HEK293 (cell line): ENCODE measurements at regions not wholly inside any gene's neighbourhood (a gene's known extent, or its start where the extent isn't known, plus 50 kb on each side); places are given as distances from the start of the nearest gene placed in this dataset.
A peak's percentile ranks its signal among the peaks of the same experiment; 100 is the strongest.

Experiments
- CTCF ChIA-PET: fragments of 350-600 bp; formaldehyde crosslinking; extraction: SDS; loops from one replicate; lab custom pipeline; 2021; ENCODE audit warnings: antibody characterized with exemption; lab: Yijun Ruan, JAX
- POLR2A ChIA-PET: fragments of 300-600 bp; formaldehyde crosslinking; extraction: SDS; loops from one replicate; lab custom pipeline; 2020; ENCODE audit warnings: antibody characterized with exemption, inconsistent platforms; lab: Yijun Ruan, JAX
- H3K27ac ChIP-seq: fragments of 200-500 bp; sonication (Bioruptor generic); 2 replicates; pipeline ENCODE4 v1.5.1; 2014; ENCODE audit warnings: low read depth, low read length, control low read depth, inconsistent platforms; ENCODE audit errors: extremely low read depth
- H3K36me3 ChIP-seq, 2 experiments: fragments of 200-500 bp in 1 of 2; sonication (Bioruptor generic) in 1 of 2; 1 replicate in 1 of 2; 2 replicates in 1 of 2; pipeline ENCODE4 v1.5.1; 2014 to 2017; ENCODE audit warnings: inconsistent platforms in 2 of 2, low read length in 2 of 2; ENCODE audit not compliant: control insufficient read depth in 2 of 2, insufficient read depth in 1 of 2
- H3K4me1 ChIP-seq: fragments of 200-500 bp; sonication (Bioruptor generic); 2 replicates; pipeline ENCODE4 v1.5.1; 2014; ENCODE audit warnings: mild to moderate bottlenecking, low read length, inconsistent platforms; ENCODE audit not compliant: control insufficient read depth, insufficient read depth
- H3K4me3 ChIP-seq: 2 replicates; pipeline ENCODE4 v1.5.1; 2011; ENCODE audit warnings: low read depth, mild to moderate bottlenecking, control low read depth, low read length, moderate library complexity
- H3K9me3 ChIP-seq: fragments of 200-500 bp; sonication (Bioruptor generic); 2 replicates; pipeline ENCODE4 v1.5.1; 2014; ENCODE audit warnings: low read depth, low read length, inconsistent platforms; ENCODE audit not compliant: control insufficient read depth, insufficient read depth
- KLF7 ChIP-seq: fragments of 450-650 bp; formaldehyde crosslinking; IDR thresholded peaks from 2 replicates; pipeline ENCODE4 v1.5.1; 2016; ENCODE audit warnings: missing biosample characterization, missing genetic modification characterization, borderline replicate concordance
- SETDB1 ChIP-seq: IDR thresholded peaks from one replicate; pipeline ENCODE4 v1.6.1; 2017; ENCODE audit warnings: mild to moderate bottlenecking, low read length, moderate library complexity, mixed read lengths; ENCODE audit not compliant: insufficient read length
- ZNF169 ChIP-seq: fragments of 450-650 bp; formaldehyde crosslinking; IDR thresholded peaks from 2 replicates; pipeline ENCODE4 v1.5.1; 2016; ENCODE audit warnings: missing biosample characterization, missing genetic modification characterization
- ZNF174 ChIP-seq: fragments of 450-650 bp; formaldehyde crosslinking; IDR thresholded peaks from 2 replicates; pipeline ENCODE4 v1.5.0; 2017; ENCODE audit warnings: missing biosample characterization, mild to moderate bottlenecking, missing genetic modification characterization
- ZNF239 ChIP-seq: fragments of 450-650 bp; formaldehyde crosslinking; IDR thresholded peaks from 2 replicates; pipeline ENCODE4 v1.5.1; 2016; ENCODE audit warnings: missing biosample characterization, missing genetic modification characterization
- ZNF274 ChIP-seq, 2 experiments: fragments of 200-500 bp in 1 of 2; fragments of 450-650 bp in 1 of 2; sonication (Bioruptor generic) in 1 of 2; formaldehyde crosslinking in 1 of 2; IDR thresholded peaks; 2 replicates each; pipeline versions ENCODE4 v1.5.1 to v1.6.1; 2014 to 2016; ENCODE audit warnings: borderline replicate concordance in 1 of 2, inconsistent platforms in 1 of 2, low read length in 1 of 2, missing biosample characterization in 1 of 2, missing genetic modification characterization in 1 of 2
- ZNF404 ChIP-seq: fragments of 450-650 bp; formaldehyde crosslinking; IDR thresholded peaks from 2 replicates; pipeline ENCODE4 v1.5.1; 2017; ENCODE audit warnings: missing biosample characterization, missing genetic modification characterization
- ZNF473 ChIP-seq: fragments of 450-650 bp; formaldehyde crosslinking; IDR thresholded peaks from 2 replicates; pipeline ENCODE4 v1.5.1; 2017; ENCODE audit warnings: missing biosample characterization, missing genetic modification characterization
- ZNF785 ChIP-seq: fragments of 450-650 bp; formaldehyde crosslinking; IDR thresholded peaks from 2 replicates; pipeline ENCODE4 v1.5.1; 2016; ENCODE audit warnings: missing biosample characterization, missing genetic modification characterization
- ZSCAN16 ChIP-seq: fragments of 450-650 bp; formaldehyde crosslinking; IDR thresholded peaks from 2 replicates; pipeline ENCODE4 v1.5.1; 2016; ENCODE audit warnings: missing biosample characterization, missing genetic modification characterization
- TF ChIP-seq, protein P1 (sequence below): fragments of 450-650 bp; formaldehyde crosslinking; IDR thresholded peaks from 2 replicates; pipeline ENCODE4 v1.5.1; 2016; ENCODE audit warnings: missing biosample characterization, missing genetic modification characterization
- TF ChIP-seq, protein P2 (sequence below): fragments of 450-650 bp; formaldehyde crosslinking; optimal IDR thresholded peaks from 2 replicates; pipeline ENCODE3; 2016; ENCODE audit warnings: missing biosample characterization, mild to moderate bottlenecking, missing genetic modification characterization
- TF ChIP-seq, protein P3 (sequence below): fragments of 450-650 bp; formaldehyde crosslinking; IDR thresholded peaks from 2 replicates; pipeline ENCODE4 v1.5.1; 2016; ENCODE audit warnings: missing biosample characterization, missing genetic modification characterization
- TF ChIP-seq, protein P4 (sequence below): fragments of 450-650 bp; formaldehyde crosslinking; IDR thresholded peaks from 2 replicates; pipeline ENCODE4 v1.5.1; 2016; ENCODE audit warnings: missing biosample characterization, missing genetic modification characterization, low read depth
- TF ChIP-seq, protein P5 (sequence below): fragments of 450-650 bp; formaldehyde crosslinking; IDR thresholded peaks from 2 replicates; pipeline ENCODE4; 2016; ENCODE audit warnings: missing biosample characterization, missing genetic modification characterization
- TF ChIP-seq, protein P6 (sequence below): fragments of 450-650 bp; formaldehyde crosslinking; IDR thresholded peaks from 2 replicates; pipeline ENCODE4 v1.5.1; 2017; ENCODE audit warnings: missing biosample characterization, missing genetic modification characterization
- TF ChIP-seq, protein P7 (sequence below): fragments of 450-650 bp; formaldehyde crosslinking; IDR thresholded peaks from 2 replicates; pipeline ENCODE4 v1.5.1; 2016; ENCODE audit warnings: missing biosample characterization, missing genetic modification characterization
- TF ChIP-seq, protein P8 (sequence below): fragments of 450-650 bp; formaldehyde crosslinking; IDR thresholded peaks from 2 replicates; pipeline ENCODE4 v1.5.1; 2016; ENCODE audit warnings: missing biosample characterization, missing genetic modification characterization

DNA sequence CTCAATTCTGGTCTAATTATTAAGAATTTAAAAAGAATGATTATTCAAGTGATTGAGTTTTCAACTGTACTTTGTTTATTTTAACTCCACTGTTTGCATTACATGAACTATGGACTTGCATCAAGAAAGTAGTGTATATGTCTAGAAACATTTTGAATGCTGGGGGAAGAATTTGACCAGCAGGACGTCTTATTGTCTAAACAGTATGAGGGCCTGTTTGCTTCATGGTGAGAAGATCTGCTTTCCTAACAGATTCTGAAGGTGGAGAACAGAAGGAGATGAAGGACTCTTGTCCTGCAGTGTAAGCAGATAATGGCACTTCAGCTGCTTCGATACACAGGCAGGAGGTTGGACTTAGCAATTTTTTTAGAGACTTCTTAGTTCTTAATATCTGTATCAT, 176.0 kb downstream of the DACT1 start (continued):
- TF ChIP-seq ZNF239 (tag by site-specific recombination): no peak

DNA sequence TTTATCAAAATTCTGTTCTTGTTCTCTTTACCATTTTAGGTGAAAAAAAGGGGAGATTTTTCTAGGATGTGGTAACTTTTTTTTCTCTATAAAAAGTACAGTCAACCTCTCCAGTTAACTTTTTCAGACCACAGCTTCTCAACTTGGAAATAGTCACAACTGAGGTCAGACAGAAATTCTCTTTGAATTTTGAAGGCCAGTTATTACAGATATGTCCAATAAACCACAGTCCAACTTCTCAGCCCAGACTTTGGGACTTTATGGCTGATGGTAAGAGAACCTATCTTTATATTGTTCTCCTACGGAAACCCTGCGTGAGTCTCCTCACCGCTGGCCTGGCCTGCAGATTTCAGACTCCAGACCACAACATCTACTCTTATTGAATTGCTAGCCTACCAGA, 176.7 kb downstream of the DACT1 start:
- H3K9me3 ChIP-seq: no peaks in the 10 kb centered on the region
- no peak overlapping the region for H3K27ac ChIP-seq
- CTCF ChIA-PET: interaction anchor here (0.9 kb wide), 1 partner anchor 177 kb away, joined by 3 read pairs; the partner anchor contains the start of gene DACT1
- no peak overlapping the region for H3K4me3 ChIP-seq
- POLR2A ChIA-PET: no interaction called here
- TF ChIP-seq, protein P1, sequence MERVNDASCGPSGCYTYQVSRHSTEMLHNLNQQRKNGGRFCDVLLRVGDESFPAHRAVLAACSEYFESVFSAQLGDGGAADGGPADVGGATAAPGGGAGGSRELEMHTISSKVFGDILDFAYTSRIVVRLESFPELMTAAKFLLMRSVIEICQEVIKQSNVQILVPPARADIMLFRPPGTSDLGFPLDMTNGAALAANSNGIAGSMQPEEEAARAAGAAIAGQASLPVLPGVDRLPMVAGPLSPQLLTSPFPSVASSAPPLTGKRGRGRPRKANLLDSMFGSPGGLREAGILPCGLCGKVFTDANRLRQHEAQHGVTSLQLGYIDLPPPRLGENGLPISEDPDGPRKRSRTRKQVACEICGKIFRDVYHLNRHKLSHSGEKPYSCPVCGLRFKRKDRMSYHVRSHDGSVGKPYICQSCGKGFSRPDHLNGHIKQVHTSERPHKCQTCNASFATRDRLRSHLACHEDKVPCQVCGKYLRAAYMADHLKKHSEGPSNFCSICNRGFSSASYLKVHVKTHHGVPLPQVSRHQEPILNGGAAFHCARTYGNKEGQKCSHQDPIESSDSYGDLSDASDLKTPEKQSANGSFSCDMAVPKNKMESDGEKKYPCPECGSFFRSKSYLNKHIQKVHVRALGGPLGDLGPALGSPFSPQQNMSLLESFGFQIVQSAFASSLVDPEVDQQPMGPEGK (tag by site-specific recombination): no peak
- TF ChIP-seq SETDB1 (peak; percentile 36), ZSCAN16 (tag by site-specific recombination) (no peak)
- H3K4me1 ChIP-seq: peaks cover 19% of the 10 kb centered on the region
- no peaks in the 10 kb centered on the region for H3K36me3 ChIP-seq

DNA sequence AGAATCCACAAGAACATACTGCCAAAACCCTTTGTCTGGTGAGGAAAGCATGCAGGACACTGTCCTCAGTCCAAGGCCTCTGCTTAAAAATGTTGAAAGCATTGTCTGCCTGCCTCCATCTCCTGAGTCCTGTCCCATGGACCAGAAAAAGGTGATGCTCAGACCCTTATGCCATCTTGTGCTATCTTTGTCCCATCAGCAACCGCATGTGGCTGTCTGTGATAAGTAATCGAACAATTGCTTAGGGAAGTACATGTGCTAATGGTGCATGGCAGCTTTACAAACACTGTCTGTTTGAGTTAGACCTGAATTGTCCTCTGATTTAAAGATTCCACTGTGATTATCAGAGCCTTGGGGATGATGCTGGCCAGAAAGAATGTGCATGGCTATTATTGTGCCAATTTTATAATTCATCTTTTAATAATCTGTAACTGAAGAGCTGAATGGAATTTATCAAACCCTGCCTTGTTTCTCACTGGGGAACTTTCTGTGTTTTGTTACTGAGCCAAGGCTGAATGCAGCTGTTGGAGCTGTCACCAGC, 177.5 kb downstream of the DACT1 start:
- POLR2A ChIA-PET: no interaction called here

More for the DNA sequence above, 177.5 kb downstream of the DACT1 start:
- H3K27ac ChIP-seq: no peak overlapping the region
- no peaks in the 10 kb centered on the region for H3K36me3 ChIP-seq
- CTCF ChIA-PET: interaction anchor here (0.7 kb wide), 1 partner anchor 107 kb away, joined by 3 read pairs; no protein-coding TSS in a partner anchor
- H3K9me3 ChIP-seq: no peaks in the 10 kb centered on the region
- TF ChIP-seq ZNF404 (tag by site-specific recombination) (no peak), KLF7 (tag by site-specific recombination) (no peak), ZNF274 (IDR thresholded peaks at IDR 0.05; ENCODE audit: low read length) (no peak), ZNF274 (tag by site-specific recombination; IDR thresholded peaks at IDR 0.05; ENCODE audit: borderline replicate concordance) (no peak), ZNF785 (tag by site-specific recombination) (no peak), ZNF169 (no peak), ZNF473 (tag by site-specific recombination) (no peak), ZNF174 (tag by site-specific recombination) (no peak)
- TF ChIP-seq, protein P2, sequence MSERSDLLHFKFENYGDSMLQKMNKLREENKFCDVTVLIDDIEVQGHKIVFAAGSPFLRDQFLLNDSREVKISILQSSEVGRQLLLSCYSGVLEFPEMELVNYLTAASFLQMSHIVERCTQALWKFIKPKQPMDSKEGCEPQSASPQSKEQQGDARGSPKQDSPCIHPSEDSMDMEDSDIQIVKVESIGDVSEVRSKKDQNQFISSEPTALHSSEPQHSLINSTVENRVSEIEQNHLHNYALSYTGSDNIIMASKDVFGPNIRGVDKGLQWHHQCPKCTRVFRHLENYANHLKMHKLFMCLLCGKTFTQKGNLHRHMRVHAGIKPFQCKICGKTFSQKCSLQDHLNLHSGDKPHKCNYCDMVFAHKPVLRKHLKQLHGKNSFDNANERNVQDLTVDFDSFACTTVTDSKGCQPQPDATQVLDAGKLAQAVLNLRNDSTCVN (tag by site-specific recombination): no peak
- TF ChIP-seq, protein P3, sequence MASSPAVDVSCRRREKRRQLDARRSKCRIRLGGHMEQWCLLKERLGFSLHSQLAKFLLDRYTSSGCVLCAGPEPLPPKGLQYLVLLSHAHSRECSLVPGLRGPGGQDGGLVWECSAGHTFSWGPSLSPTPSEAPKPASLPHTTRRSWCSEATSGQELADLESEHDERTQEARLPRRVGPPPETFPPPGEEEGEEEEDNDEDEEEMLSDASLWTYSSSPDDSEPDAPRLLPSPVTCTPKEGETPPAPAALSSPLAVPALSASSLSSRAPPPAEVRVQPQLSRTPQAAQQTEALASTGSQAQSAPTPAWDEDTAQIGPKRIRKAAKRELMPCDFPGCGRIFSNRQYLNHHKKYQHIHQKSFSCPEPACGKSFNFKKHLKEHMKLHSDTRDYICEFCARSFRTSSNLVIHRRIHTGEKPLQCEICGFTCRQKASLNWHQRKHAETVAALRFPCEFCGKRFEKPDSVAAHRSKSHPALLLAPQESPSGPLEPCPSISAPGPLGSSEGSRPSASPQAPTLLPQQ (tag by site-specific recombination): no peak
- TF ChIP-seq, protein P4, sequence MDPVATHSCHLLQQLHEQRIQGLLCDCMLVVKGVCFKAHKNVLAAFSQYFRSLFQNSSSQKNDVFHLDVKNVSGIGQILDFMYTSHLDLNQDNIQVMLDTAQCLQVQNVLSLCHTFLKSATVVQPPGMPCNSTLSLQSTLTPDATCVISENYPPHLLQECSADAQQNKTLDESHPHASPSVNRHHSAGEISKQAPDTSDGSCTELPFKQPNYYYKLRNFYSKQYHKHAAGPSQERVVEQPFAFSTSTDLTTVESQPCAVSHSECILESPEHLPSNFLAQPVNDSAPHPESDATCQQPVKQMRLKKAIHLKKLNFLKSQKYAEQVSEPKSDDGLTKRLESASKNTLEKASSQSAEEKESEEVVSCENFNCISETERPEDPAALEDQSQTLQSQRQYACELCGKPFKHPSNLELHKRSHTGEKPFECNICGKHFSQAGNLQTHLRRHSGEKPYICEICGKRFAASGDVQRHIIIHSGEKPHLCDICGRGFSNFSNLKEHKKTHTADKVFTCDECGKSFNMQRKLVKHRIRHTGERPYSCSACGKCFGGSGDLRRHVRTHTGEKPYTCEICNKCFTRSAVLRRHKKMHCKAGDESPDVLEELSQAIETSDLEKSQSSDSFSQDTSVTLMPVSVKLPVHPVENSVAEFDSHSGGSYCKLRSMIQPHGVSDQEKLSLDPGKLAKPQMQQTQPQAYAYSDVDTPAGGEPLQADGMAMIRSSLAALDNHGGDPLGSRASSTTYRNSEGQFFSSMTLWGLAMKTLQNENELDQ (tag by site-specific recombination): no peak
- TF ChIP-seq, protein P5, sequence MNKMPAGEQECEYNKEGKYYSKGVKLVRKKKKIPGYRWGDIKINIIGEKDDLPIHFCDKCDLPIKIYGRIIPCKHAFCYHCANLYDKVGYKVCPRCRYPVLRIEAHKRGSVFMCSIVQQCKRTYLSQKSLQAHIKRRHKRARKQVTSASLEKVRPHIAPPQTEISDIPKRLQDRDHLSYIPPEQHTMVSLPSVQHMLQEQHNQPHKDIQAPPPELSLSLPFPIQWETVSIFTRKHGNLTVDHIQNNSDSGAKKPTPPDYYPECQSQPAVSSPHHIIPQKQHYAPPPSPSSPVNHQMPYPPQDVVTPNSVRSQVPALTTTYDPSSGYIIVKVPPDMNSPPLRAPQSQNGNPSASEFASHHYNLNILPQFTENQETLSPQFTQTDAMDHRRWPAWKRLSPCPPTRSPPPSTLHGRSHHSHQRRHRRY (tag by site-specific recombination): no peak
- TF ChIP-seq, protein P6, sequence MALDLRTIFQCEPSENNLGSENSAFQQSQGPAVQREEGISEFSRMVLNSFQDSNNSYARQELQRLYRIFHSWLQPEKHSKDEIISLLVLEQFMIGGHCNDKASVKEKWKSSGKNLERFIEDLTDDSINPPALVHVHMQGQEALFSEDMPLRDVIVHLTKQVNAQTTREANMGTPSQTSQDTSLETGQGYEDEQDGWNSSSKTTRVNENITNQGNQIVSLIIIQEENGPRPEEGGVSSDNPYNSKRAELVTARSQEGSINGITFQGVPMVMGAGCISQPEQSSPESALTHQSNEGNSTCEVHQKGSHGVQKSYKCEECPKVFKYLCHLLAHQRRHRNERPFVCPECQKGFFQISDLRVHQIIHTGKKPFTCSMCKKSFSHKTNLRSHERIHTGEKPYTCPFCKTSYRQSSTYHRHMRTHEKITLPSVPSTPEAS: no peak
- TF ChIP-seq, protein P7, sequence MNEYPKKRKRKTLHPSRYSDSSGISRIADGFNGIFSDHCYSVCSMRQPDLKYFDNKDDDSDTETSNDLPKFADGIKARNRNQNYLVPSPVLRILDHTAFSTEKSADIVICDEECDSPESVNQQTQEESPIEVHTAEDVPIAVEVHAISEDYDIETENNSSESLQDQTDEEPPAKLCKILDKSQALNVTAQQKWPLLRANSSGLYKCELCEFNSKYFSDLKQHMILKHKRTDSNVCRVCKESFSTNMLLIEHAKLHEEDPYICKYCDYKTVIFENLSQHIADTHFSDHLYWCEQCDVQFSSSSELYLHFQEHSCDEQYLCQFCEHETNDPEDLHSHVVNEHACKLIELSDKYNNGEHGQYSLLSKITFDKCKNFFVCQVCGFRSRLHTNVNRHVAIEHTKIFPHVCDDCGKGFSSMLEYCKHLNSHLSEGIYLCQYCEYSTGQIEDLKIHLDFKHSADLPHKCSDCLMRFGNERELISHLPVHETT (tag by site-specific recombination): no peak
- TF ChIP-seq, protein P8, sequence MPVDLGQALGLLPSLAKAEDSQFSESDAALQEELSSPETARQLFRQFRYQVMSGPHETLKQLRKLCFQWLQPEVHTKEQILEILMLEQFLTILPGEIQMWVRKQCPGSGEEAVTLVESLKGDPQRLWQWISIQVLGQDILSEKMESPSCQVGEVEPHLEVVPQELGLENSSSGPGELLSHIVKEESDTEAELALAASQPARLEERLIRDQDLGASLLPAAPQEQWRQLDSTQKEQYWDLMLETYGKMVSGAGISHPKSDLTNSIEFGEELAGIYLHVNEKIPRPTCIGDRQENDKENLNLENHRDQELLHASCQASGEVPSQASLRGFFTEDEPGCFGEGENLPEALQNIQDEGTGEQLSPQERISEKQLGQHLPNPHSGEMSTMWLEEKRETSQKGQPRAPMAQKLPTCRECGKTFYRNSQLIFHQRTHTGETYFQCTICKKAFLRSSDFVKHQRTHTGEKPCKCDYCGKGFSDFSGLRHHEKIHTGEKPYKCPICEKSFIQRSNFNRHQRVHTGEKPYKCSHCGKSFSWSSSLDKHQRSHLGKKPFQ (tag by site-specific recombination): no peak
- no peak overlapping the region for H3K4me3 ChIP-seq
- H3K4me1 ChIP-seq: peaks cover 19% of the 10 kb centered on the region
